HG03064 (cell line): ENCODE measurements at regions not wholly inside any gene's neighbourhood (a gene's known extent, or its start where the extent isn't known, plus 50 kb on each side); places are given as distances from the start of the nearest gene placed in this dataset.
"Not testable (repeated sequence)": the region's sequence is repeated elsewhere in the genome, so short reads cannot be mapped to it uniquely, and the experiment has no call there.

Source experiments
- ATAC-seq: cut with Tn5 transposase; IDR thresholded peaks from one replicate; pipeline ENCODE4 v1.9.1; 2021; ENCODE audit warnings: low read depth; ENCODE audit not compliant: unreplicated experiment

DNA sequence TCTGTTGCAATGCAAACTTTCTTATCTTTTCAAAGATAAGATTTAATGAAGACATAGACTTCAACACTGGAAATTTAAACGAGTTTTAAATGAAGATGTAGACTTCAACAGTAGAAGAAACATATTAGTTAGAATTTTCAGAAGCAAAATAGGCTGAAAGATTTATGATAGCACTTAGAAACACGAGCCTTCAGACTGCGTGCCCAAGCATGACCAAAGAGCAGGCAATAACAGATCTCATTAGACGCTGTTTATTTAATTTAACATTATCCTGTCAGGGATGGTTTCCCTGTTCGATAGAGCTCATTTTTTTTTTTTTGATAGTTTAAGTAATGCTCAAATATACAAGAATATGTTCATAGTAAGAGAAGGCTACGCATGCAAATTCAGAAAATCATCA is 604.7 kb upstream of the SOX9 start:
- ATAC-seq: no peak

DNA sequence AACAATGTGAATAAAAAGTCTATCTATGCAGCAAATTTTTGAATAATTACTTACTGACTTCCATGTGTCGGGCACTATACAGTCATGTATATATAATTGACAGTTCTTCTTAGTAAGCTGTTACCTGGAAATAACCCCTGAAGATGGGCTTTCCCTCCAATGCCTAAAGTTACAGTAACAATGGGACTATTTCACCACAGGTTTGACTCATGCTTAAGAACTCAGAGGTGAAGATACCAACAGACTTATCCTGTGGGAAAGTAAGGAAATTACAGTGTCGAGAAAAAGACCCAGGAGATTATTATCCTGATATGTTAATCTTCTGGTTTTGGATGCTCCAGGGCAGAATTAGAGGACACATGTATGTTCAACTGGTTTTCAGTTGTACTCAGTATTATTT is 601.5 kb upstream of the SOX9 start:
- ATAC-seq: no peak

- no peak for ATAC-seq
These were observed 599.1 kb upstream of the SOX9 start for GRCh38 chr17:71521724-71522123.

GRCh38 chr17:71522383-71522782 is 598.4 kb upstream of the SOX9 start:
- no peak for ATAC-seq

DNA sequence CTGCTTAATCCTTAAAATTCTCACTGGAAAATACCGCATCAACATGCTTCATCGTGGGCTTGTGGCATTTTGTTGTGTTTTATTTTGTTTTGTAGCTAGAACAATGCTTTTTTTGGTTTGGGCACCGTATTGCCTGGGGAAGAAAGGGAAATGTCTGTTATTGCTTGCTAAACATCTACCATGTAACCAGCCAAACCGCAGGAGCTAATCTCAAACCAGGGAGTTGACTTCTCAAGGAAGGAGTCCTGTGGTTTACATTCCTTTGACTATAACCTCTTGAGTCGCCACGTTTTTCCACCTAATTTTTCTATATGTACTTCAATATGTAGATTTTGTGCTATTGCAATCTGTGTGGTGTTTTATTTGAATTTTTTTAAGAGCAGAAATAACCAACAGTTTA is 593.5 kb upstream of the SOX9 start:
- no peak for ATAC-seq

DNA sequence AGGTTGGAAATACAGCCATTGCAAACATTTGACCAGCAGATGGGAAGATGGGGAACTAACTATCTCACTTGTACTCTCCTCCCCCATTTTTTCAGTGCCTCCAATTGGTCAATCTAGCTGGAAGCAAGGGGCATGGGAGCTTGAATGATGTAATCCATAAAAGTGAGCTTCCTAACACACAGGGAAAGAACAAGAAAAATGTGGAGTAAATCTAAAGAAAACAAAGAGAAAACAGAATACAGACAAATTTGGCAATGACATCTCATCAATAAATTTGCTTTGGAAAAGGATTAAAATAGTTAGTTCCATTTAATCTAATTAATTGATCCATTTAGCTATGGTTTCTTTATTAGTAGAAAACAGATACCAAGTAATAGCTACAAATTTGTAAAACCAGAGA is 592.6 kb upstream of the SOX9 start:
- ATAC-seq: no peak

DNA sequence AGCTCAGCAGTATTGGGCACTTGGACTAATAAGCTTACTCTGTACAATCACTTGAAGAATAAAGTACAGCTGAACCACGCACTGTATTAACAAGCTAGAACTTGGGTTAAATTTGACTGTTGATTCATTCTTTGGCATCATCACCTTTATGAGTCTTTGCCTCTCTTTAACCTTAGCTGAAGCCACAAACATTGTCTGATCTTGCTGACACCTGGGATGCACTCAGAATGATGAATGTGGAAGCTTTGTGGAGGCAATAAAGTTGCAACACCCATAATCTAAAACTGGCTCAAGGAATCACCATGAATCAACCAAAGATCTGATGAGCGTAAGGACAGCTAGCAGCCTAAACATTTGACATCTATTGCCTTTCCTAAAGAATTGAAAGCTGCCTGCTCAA is 590.6 kb upstream of the SOX9 start:
- ATAC-seq: no peak

GRCh38 chr17:71535321-71535720 is 585.5 kb upstream of the SOX9 start:
- no peak for ATAC-seq

GRCh38 chr17:71546419-71546818 is 574.4 kb upstream of the SOX9 start:
- no peak for ATAC-seq

GRCh38 chr17:71547904-71548303 is 572.9 kb upstream of the SOX9 start:
- ATAC-seq: no peak

GRCh38 chr17:71548540-71549190 is 572.2 kb upstream of the SOX9 start:
- no peak for ATAC-seq

DNA sequence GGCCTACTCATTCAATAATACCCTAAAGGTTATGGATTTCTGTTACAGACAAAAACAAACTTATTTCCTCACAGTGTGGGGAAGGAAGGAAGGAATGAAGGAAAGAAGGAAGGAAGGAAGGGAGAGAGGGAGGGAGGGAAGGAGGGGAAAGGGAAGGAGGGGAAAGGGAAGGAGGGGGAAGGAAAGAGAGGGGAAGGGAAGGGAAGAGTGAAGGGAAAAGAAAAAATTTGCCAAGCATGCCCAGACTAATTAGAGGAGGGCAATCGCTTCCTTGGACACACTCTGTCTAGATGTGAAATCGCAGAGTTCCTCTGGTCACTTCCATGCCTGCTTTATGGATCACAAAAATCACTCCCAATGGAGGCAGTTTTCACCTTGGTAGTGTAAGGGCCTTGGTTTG is 570.1 kb upstream of the SOX9 start:
- no peak for ATAC-seq

GRCh38 chr17:71553381-71553780 is 567.4 kb upstream of the SOX9 start:
- ATAC-seq: no peak

- ATAC-seq: no peak
These were observed 561.9 kb upstream of the SOX9 start for GRCh38 chr17:71558901-71559300.

DNA sequence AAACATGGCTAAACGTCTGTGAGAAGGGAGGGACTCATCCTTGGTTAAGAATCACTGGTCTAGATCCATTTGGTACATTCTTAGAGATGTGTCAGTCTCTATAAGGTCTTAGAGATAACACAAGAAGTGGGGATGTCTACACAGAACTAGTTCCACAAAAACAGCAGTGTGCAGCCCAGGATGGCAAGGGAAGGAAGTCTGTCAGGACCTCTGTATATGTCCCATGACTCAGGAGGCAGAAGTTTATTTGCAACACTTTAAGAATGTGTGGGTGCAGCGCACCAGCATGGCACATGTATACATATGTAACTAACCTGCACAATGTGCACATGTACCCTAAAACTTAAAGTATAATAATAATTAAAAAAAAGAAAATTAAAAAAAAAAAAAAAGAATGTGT is 548.5 kb upstream of the SOX9 start:
- ATAC-seq: no peak

DNA sequence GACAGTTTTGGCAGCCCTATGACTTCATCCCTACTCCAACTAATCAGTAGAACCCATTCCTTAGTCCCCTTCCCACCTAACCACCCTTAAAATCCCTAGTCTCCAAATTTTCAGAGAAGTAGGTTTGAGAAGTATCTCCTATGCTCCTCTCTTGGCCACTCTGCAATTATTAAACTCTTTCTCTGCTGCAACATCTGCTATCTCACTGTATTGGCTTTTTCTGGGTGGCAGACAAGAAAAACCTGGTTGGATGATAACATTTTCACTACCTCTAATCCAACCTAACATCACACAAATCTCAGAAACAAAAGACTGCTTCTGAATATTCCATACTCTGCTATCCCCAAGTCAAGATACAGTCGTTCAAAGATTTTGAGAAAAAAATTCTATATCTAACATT is 542.4 kb upstream of the SOX9 start:
- ATAC-seq: no peak

DNA sequence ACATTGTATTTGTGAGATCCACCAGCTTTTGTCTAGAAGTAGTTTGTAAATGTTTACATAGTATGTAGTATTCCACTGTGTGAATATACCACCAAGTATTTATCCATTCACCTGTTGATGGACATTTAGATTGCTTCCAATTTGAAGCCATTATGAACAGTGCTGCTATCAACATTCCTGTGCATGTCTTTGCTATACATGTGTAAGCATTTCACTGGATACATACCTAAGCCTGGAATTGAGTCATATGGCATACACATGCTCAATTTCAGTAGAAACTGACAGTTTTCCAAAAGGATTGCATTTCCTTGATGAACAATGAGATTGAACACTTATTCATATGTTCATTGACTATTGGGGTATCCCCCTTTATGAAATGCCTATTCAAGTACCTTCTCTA is 540.6 kb upstream of the SOX9 start:
- no peak for ATAC-seq

DNA sequence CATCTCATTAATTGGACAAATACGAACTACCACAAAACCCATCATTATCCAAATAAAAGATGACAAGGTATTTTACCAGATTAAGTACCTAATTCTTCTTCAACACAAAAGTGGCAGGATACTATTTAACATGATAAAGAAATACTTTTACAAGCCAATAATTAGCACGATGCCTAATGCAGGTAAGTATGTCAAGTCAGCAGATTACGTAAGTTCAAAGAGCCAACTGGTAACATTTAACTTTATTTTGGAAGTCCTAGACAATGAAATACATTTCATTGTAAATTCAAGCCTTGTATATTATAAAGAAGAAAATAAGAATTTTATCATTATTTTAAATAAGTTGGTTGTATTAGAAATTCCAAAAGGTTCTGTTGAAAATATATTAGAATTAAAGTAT is 535.3 kb upstream of the SOX9 start:
- no peak for ATAC-seq

DNA sequence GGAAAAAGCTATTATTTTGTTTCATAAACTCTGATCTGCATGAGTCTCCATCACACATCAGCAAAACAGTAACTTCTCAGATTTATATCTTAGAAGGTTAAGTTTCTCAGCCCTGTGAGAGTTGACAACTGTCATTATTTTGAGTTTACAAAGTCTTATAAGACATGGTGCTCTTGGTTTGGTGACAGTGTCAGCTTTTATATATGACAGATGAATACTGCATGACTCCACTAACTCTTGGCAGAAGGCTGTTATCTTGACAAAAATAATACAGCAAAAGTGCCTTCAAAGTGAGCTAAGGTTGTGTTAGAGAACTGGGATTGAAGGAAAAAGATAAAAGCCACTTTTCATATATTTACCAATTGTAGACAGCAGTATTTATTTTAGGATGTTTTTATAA is 528.4 kb upstream of the SOX9 start:
- ATAC-seq: no peak

DNA sequence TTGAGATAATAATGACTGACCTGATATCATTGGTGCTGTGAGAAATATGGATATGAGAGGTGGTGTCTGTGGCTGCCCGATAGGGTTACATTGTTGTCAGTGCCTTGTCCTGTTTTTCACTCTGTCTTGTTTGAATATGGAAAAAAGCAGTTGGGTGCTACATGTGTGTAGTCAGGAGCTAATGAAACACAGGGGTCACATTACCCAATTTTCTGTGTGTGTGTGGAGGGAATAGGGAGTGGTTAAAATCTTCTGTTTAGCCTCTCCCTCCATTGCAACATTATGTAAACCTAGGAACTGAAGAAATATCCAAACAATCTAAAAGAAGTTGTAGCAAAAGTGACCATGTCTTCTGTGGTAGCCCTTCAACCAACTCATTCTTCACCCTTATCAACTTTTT is 527.7 kb upstream of the SOX9 start:
- ATAC-seq: no peak

DNA sequence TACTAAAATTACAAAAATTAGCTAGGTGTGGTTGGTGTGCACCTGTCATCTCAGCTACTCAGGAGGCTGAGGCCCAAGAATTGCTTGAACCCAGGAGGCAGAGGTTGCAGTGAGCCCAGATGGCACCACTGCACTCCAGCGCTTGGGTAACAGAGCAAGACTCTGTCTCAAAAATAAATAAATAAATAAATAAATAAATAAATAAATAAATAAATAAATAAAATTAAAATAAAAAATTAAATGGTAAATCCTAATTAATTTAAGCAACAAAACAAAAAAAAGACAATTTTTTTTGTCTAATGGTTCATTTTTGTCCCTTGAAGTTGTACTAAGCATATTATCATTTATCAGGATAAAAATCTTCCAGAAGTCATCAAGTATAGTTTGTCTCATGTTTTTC is 521.2 kb upstream of the SOX9 start:
- ATAC-seq: not testable (repeated sequence)

- no peak for ATAC-seq
These were observed 520.6 kb upstream of the SOX9 start for GRCh38 chr17:71600137-71600789.
